ENCODE measurements at regions not wholly inside any gene's neighbourhood (a gene's known extent, or its start where the extent isn't known, plus 50 kb on each side); places are given as distances from the start of the nearest gene placed in this dataset.

GRCh38 chr6:91181416-91181815, 594.5 kb upstream of the MAP3K7 start:
- no peak overlapping the region for H3K9ac ChIP-seq (replicated peaks in 1 of 4; ENCODE audit: extremely low read depth in 1 of 4, low read depth in 3 of 4, low read length in 3 of 4)
- FAIRE-seq (no peak), DNase-seq (ENCODE audit: low read depth in 1 of 2, low spot score in 2 of 2) (no peak)
- no peak overlapping the region for H4K5ac ChIP-seq (ENCODE audit: insufficient read length, low read depth, low read length)
- no peak overlapping the region for H3K4ac ChIP-seq (replicated peaks; ENCODE audit: insufficient read length, low read depth, low read length)
- no peak overlapping the region for H2BK20ac ChIP-seq (ENCODE audit: low read length)
- H3K23ac ChIP-seq (ENCODE audit: insufficient read length) = no peak overlapping the region
- no peak overlapping the region for H2BK15ac ChIP-seq (ENCODE audit: low read length)
- H3K27ac ChIP-seq (ENCODE audit: low read depth, low read length) = no peak overlapping the region
- H4K20me1 ChIP-seq (replicated peaks in 1 of 2; ENCODE audit: control insufficient read depth in 1 of 2, insufficient read depth in 2 of 2, low read length in 2 of 2) = no peaks in the 10 kb centered on the region
- no peaks in the 10 kb centered on the region for H3K27me3 ChIP-seq (replicated peaks in 1 of 4; ENCODE audit: control insufficient read depth in 3 of 4, extremely low read depth in 1 of 4, insufficient read depth in 3 of 4, low read length in 3 of 4)
- H3K4me1 ChIP-seq (replicated peaks in 1 of 4; ENCODE audit: control insufficient read depth in 3 of 4, insufficient read depth in 4 of 4, low read length in 3 of 4) = peaks cover 0 to 4% (median 1%) of the 10 kb centered on the region in 4 experiments; a peak in 3 of 7 replicates
- no peaks in the 10 kb centered on the region for H3K79me1 ChIP-seq (ENCODE audit: low read depth, low read length)
- POLR2A ChIA-PET (ENCODE audit: partially characterized antibody) = no interaction called here
- H3K9me3 ChIP-seq (ENCODE audit: insufficient read depth in 2 of 2, low read depth in 1 of 2, low read length in 1 of 2) = no peaks in the 10 kb centered on the region
- no peak overlapping the region for H3K14ac ChIP-seq (ENCODE audit: insufficient read length)
- H2BK120ac ChIP-seq (replicated peaks; ENCODE audit: low read depth, low read length) = no peak overlapping the region
- WGBS, 2 experiments (ENCODE audit: extremely low coverage in 1 of 2, insufficient coverage in 1 of 2, insufficient read length in 1 of 2, insufficient replicate concordance in 2 of 2, low coverage in 1 of 2, low lambda C conversion rate in 2 of 2, missing lambda C conversion rate in 1 of 2) = 81% methylated on average over 2 of the region's 2 CpGs; no CpG with 5 or more reads in 1 of the 2 experiments
- no peaks in the 10 kb centered on the region for H3K79me2 ChIP-seq (ENCODE audit: control insufficient read depth in 1 of 2, insufficient read depth in 2 of 2, low read length in 2 of 2)
- H2AFZ ChIP-seq (ENCODE audit: low read length) = no peak overlapping the region
- H3K23me2 ChIP-seq (ENCODE audit: low read depth, low read length) = no peaks in the 10 kb centered on the region
- no peak overlapping the region for H2AK5ac ChIP-seq (ENCODE audit: low read depth, low read length)
- no peak overlapping the region for H2BK5ac ChIP-seq (ENCODE audit: low read depth, low read length)
- H3K56ac ChIP-seq (replicated peaks; ENCODE audit: insufficient read length, low read depth, low read length) = no peak overlapping the region
- CTCF ChIA-PET (ENCODE audit: partially characterized antibody) = interaction anchor here (0.9 to 1.3 kb wide), 2 partner anchors 13 to 99 kb away, joined by 3 to 6 read pairs; no protein-coding TSS in a partner anchor
- H3K4me2 ChIP-seq (ENCODE audit: insufficient read depth in 1 of 2, low read depth in 2 of 2, low read length in 2 of 2) = no peak overlapping the region
- TF ChIP-seq YY1 (IDR thresholded peaks at IDR 0.05; ENCODE audit: low read depth, low read length) (no peak), SUZ12 (IDR thresholded peaks at IDR 0.05; ENCODE audit: low read length) (no peak), SIRT6 (IDR thresholded peaks at IDR 0.05; ENCODE audit: low read length) (no peak), CHD2 (IDR thresholded peaks at IDR 0.05; ENCODE audit: low read length) (no peak), ATF2 (IDR thresholded peaks at IDR 0.05; ENCODE audit: low read length) (no peak), MAX (IDR thresholded peaks at IDR 0.05) (no peak), POLR2AphosphoS5 (IDR thresholded peaks at IDR 0.05; ENCODE audit: low read depth, low read length) (no peak), KDM4A (IDR thresholded peaks at IDR 0.05; ENCODE audit: low read depth, low read length, severe bottlenecking) (no peak), EP300 (IDR thresholded peaks at IDR 0.05; ENCODE audit: borderline replicate concordance in 1 of 2, low read depth in 2 of 2, low read length in 2 of 2) (no peak)
- no peak overlapping the region for H3K4me3 ChIP-seq (ENCODE audit: extremely low read depth in 1 of 4, insufficient read depth in 2 of 4, low read depth in 3 of 4, low read length in 4 of 4)
- no peak overlapping the region for H2BK12ac ChIP-seq (ENCODE audit: low read depth, low read length)
- H3K36me3 ChIP-seq (ENCODE audit: control insufficient read depth in 2 of 4, insufficient read depth in 4 of 4, low read length in 3 of 4) = no peaks in the 10 kb centered on the region
- H4K91ac ChIP-seq (replicated peaks; ENCODE audit: insufficient read length, low read length) = no peak overlapping the region
- no peak overlapping the region for H3K18ac ChIP-seq (ENCODE audit: extremely low read depth, low read length)
- no peak overlapping the region for H4K8ac ChIP-seq (ENCODE audit: extremely low read depth, insufficient read depth, low read length)

Data from H1 (cell line).